Parathyroid adenoma (tissue), 2 donors: ENCODE measurements at regions not wholly inside any gene's neighbourhood (a gene's known extent, or its start where the extent isn't known, plus 50 kb on each side); places are given as distances from the start of the nearest gene placed in this dataset.

Source experiments
- H2AFZ ChIP-seq: fragments of 300-600 bp; sonication (generic); one replicate; pipeline ENCODE4 v1.7.0; 2017; ENCODE audit warnings: antibody characterized with exemption, mild to moderate bottlenecking
- H3K27ac ChIP-seq: fragments of 300-600 bp; sonication (generic); one replicate; pipeline ENCODE4 v1.7.0; 2017
- H3K27me3 ChIP-seq: fragments of 300-600 bp; sonication (generic); one replicate; pipeline ENCODE4 v1.7.0; 2017; ENCODE audit warnings: low read length; ENCODE audit not compliant: control insufficient read depth, insufficient read depth
- H3K36me3 ChIP-seq: fragments of 300-600 bp; sonication (generic); one replicate; pipeline ENCODE4 v1.7.0; 2017; ENCODE audit warnings: low read length; ENCODE audit not compliant: control insufficient read depth, insufficient read depth
- H3K4me1 ChIP-seq: fragments of 300-600 bp; sonication (generic); one replicate; pipeline ENCODE4 v1.7.0; 2017; ENCODE audit warnings: control low read depth
- H3K4me2 ChIP-seq: fragments of 300-600 bp; sonication (generic); one replicate; pipeline ENCODE4 v1.7.0; 2017; ENCODE audit warnings: low read length
- H3K4me3 ChIP-seq: fragments of 300-600 bp; sonication (generic); one replicate; pipeline ENCODE4 v1.7.0; 2017; ENCODE audit warnings: low read depth, low read length
- H3K79me2 ChIP-seq: fragments of 300-600 bp; sonication (generic); one replicate; pipeline ENCODE4 v1.7.0; 2017; ENCODE audit warnings: control low read depth
- H3K9ac ChIP-seq: fragments of 300-600 bp; sonication (generic); one replicate; pipeline ENCODE4 v1.7.0; 2017; ENCODE audit warnings: mild to moderate bottlenecking
- H3K9me3 ChIP-seq: fragments of 300-600 bp; sonication (generic); one replicate; pipeline ENCODE4 v1.7.0; 2017; ENCODE audit warnings: low read length; ENCODE audit not compliant: control insufficient read depth
- CTCF ChIP-seq: fragments of 300-600 bp; sonication (generic); IDR thresholded peaks from one replicate; pipeline ENCODE4 v1.7.0; 2017; ENCODE audit warnings: antibody characterized with exemption, mild to moderate bottlenecking
- donor health status: primary hyperparathyroidism.

DNA sequence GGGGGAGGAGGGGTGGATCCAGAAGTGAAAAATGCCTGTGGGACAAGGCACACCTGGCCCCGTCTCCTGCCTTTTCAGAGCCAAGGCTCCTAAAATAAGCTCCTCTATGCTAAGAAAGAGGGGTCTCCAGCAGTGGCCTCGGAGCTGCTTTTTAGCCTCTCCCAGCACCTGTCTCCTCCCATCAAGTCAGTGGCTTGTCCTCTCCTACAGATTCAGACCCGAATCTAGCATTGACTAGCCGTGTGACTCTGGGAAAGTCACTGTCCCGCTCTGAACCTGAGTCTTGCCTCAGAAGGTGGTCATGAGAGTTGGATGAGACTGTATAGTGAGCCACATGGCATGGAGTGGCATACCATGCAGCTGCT, 90.8 kb upstream of the THY1 start:
- H3K4me2 ChIP-seq = no peak overlapping the region
- no peak overlapping the region for H2AFZ ChIP-seq
- H3K27ac ChIP-seq = no peak overlapping the region
- H3K4me3 ChIP-seq = no peak overlapping the region
- no peaks in the 10 kb centered on the region for H3K9me3 ChIP-seq
- TF ChIP-seq CTCF = no peak
- H3K79me2 ChIP-seq = no peaks in the 10 kb centered on the region
- no peaks in the 10 kb centered on the region for H3K36me3 ChIP-seq
- H3K4me1 ChIP-seq = no peaks in the 10 kb centered on the region
- H3K9ac ChIP-seq = no peak overlapping the region
- H3K27me3 ChIP-seq = no peaks in the 10 kb centered on the region

DNA sequence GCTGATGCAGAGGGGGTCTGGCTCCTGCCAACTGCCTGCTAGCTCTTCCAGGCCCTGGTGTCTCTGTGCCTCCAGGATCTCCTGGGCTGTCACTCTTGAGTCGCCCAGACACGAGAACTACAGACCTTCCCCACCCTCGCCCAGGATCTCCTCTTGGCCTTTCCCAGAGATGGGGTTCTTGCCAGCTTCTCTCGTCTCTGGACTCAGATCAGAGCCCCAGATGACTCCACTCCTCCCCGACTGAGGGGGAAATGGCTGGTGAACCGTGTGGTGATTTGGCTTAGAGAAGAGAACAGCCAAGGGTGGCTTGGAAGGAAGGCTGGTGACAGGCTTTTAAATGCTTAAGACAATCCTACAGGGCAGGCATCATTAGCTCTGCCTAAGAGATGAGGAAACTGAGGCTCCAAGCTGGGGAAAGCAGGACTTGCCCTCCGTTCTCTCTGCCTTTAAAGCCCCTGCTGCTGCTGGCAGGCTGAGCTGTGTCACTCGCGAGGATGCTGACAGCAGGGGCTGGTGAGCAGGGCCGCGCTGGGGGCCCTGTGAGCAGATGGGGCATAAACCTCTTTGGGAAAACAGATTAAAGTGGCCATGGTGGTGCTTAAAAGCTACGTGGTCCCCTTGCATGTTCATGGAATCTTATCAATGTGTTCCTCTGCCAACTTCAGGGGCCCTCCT, 90.3 kb upstream of the THY1 start:
- Histone ChIP-seq H2AFZ (no peak overlapping the region), H3K36me3 (no peaks in the 10 kb centered on the region), H3K27me3 (no peaks in the 10 kb centered on the region), H3K9ac (no peak overlapping the region), H3K4me1 (no peaks in the 10 kb centered on the region), H3K9me3 (no peaks in the 10 kb centered on the region), H3K79me2 (no peaks in the 10 kb centered on the region), H3K4me3 (no peak overlapping the region), H3K4me2 (no peak overlapping the region), H3K27ac (no peak overlapping the region)
- TF ChIP-seq CTCF = no peak

GRCh38 chr11:119512369-119512768, 89.4 kb upstream of the THY1 start:
- no peaks in the 10 kb centered on the region for H3K36me3 ChIP-seq
- no peak overlapping the region for H3K4me2 ChIP-seq
- H3K4me1 ChIP-seq = no peaks in the 10 kb centered on the region
- no peak overlapping the region for H3K27ac ChIP-seq
- H3K9ac ChIP-seq = no peak overlapping the region
- H3K4me3 ChIP-seq = no peak overlapping the region
- no peaks in the 10 kb centered on the region for H3K27me3 ChIP-seq
- H3K9me3 ChIP-seq = no peaks in the 10 kb centered on the region
- no peaks in the 10 kb centered on the region for H3K79me2 ChIP-seq
- no peak overlapping the region for H2AFZ ChIP-seq
- no peak for TF ChIP-seq CTCF

- no peaks in the 10 kb centered on the region for H3K4me1 ChIP-seq
Measured at GRCh38 chr11:119511614-119512306, 88.8 kb upstream of the THY1 start.

More at GRCh38 chr11:119511614-119512306, 88.8 kb upstream of the THY1 start:
- Histone ChIP-seq H3K4me2 (no peak overlapping the region), H3K4me3 (no peak overlapping the region), H3K79me2 (no peaks in the 10 kb centered on the region), H2AFZ (no peak overlapping the region), H3K36me3 (no peaks in the 10 kb centered on the region), H3K27me3 (no peaks in the 10 kb centered on the region), H3K27ac (no peak overlapping the region), H3K9me3 (no peaks in the 10 kb centered on the region), H3K9ac (no peak overlapping the region)
- TF ChIP-seq CTCF = no peak
